Esophagus squamous epithelium (tissue), 4 donors: ENCODE measurements at regions not wholly inside any gene's neighbourhood (a gene's known extent, or its start where the extent isn't known, plus 50 kb on each side); places are given as distances from the start of the nearest gene placed in this dataset.

Experiments used
- CTCF ChIP-seq, 6 experiments: fragments of 450-650 bp in 4 of 6; fragments of 200-600 bp in 2 of 6; sonication (generic) in 2 of 6; IDR thresholded peaks; one replicate each; pipeline ENCODE4 v1.5.1; 2016 to 2019; ENCODE audit warnings: antibody characterized with exemption in 6 of 6, mild to moderate bottlenecking in 4 of 6, moderate library complexity in 4 of 6
- POLR2A ChIP-seq, 4 donors: fragments of 450-650 bp; IDR thresholded peaks; one replicate each; pipeline ENCODE4 v1.6.1; 2017; ENCODE audit warnings: antibody characterized with exemption in 4 of 4, mild to moderate bottlenecking in 4 of 4, moderate library complexity in 3 of 4

- TF ChIP-seq CTCF (IDR thresholded peaks at IDR 0.05), result no peak
- TF ChIP-seq POLR2A (IDR thresholded peaks at IDR 0.05), result no peak
These were observed 330.6 kb upstream of the SKOR2 start for GRCh38 chr18:47582093-47582492.
